GM19467 (cell line): ENCODE measurements at regions not wholly inside any gene's neighbourhood (a gene's known extent, or its start where the extent isn't known, plus 50 kb on each side); places are given as distances from the start of the nearest gene placed in this dataset.
"Not testable (repeated sequence)": the region's sequence is repeated elsewhere in the genome, so short reads cannot be mapped to it uniquely, and the experiment has no call there.

ENCODE experiments used
- ATAC-seq: cut with Tn5 transposase; IDR thresholded peaks from one replicate; pipeline ENCODE4 v1.9.1; 2021; ENCODE audit warnings: mild to moderate bottlenecking, moderate library complexity; ENCODE audit not compliant: unreplicated experiment

DNA sequence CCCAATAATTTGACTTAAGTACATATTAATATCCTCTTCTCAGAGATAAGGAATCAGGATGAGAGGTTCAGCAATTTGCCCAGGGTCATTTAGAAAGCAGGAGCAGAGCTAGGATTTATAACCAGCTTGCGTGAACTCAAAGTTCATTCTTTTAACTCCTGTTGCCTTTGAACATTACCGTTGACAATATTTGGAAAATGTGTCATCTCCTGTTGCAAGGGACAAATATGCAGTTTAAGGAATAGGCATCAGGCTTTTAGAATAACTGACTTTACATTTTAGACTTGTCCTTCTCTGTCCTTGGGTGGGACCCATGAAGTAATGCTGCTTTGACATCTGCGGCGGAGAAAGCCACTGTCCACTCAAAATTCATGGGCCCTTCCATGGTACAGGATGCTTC, 252.2 kb upstream of the RGMA start:
- no peak for ATAC-seq

- ATAC-seq = no peak
These were observed 251.4 kb upstream of the RGMA start for GRCh38 chr15:93340406-93340805.

DNA sequence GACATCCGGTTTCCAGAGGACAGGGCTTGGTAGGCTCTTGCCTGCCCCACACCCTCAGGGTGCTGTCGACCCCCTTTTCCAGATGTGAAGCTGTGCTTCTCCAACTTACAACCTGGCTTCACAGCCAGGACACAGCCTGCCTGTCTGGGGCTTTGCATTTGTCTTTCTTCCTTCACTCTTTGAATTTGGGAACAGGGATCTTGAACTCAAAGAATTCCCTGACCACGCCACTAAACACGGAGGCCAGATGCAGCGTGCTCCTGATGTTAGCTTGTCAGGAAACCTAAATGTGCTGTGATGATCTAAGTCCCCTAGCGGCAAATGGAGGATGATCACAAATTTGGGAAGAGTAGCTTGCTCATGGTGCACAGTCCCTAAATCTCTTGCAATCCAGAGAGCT, 244.8 kb upstream of the RGMA start:
- no peak for ATAC-seq

DNA sequence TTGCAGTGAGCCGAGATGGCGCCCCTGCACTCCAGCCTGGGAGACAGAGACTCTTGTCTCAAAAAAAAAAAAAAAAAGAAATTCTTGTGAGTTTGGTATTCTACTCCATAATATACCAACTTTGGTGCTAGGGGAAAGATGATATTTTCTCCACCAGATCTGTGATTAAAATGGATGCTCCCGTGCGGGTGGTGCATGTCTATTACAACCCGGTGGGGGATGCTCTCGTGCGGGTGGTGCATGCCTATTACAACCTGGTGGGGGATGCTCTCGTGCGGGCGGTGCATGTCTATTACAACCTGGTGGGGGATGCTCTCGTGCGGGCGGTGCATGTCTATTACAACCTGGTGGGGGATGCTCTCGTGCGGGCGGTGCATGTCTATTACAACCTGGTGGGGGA, 244.1 kb upstream of the RGMA start:
- not testable (repeated sequence) for ATAC-seq

GRCh38 chr15:93332168-93332553, 243.2 kb upstream of the RGMA start:
- no peak for ATAC-seq

- ATAC-seq = no peak
These were observed 242.6 kb upstream of the RGMA start for GRCh38 chr15:93331545-93332167.

GRCh38 chr15:93330912-93331544, 242.0 kb upstream of the RGMA start:
- no peak for ATAC-seq

DNA sequence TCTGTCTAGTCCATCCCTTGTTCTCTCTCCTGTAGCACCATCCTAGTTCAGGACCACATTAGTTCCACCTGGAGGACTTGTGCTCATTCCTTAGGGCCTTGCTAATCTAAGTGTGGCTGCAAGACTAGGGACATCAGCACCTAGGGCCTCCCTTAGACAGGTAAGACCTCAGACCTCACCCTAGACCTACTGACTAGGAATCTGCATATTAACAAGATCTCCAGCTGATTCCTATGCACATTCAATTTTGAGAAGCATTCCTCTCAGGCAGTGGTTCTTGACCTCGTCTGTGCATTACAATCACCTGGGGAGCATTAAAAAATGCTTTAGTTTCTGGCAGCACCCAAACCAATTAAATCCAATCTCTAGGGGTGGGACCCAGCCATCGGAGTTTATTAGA, 238.4 kb upstream of the RGMA start:
- ATAC-seq = no peak

- ATAC-seq = no peak
These were observed 235.4 kb upstream of the RGMA start for GRCh38 chr15:93324186-93324975.

- no peak for ATAC-seq
These were observed 232.9 kb upstream of the RGMA start for GRCh38 chr15:93321881-93322282.

GRCh38 chr15:93319121-93319814, 230.3 kb upstream of the RGMA start:
- ATAC-seq = no peak

GRCh38 chr15:93317772-93318171, 228.8 kb upstream of the RGMA start:
- ATAC-seq = no peak

- ATAC-seq = no peak
These were observed 225.2 kb upstream of the RGMA start for GRCh38 chr15:93314245-93314644.

DNA sequence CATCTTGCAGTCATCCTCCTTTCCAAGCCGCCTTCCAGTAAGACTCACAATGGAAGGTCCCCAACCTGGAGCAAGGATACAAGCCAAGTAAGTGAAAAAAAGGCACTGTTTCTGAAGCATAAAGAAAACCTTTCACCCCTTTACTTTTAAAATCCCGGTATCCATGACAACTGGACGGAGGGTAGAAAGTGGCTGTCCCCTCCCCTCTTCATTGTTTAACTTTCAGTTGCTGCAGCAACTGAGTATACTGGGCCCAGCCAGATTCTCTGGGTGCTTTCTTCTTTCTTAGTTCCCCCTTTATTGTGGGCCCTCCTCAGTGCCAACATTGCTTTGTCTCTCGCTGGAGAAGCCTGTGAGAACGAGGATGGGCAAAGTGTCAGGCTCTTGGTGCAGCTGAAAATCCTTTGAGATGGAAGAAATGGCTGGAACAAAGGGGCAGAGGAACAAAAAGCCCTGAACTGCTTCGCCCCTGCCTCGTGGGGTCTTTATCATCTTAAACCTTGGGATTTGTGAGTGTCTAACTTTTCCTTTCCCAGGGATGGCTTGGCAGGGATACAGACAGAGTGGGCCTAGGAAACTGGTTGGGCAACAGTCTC, 224.0 kb upstream of the RGMA start:
- no peak for ATAC-seq

- ATAC-seq = no peak
These were observed 222.6 kb upstream of the RGMA start for GRCh38 chr15:93311620-93312019.

- no peak for ATAC-seq
These were observed 219.1 kb upstream of the RGMA start for GRCh38 chr15:93308026-93308690.

- ATAC-seq = no peak
These were observed 218.5 kb upstream of the RGMA start for GRCh38 chr15:93307513-93307912.

DNA sequence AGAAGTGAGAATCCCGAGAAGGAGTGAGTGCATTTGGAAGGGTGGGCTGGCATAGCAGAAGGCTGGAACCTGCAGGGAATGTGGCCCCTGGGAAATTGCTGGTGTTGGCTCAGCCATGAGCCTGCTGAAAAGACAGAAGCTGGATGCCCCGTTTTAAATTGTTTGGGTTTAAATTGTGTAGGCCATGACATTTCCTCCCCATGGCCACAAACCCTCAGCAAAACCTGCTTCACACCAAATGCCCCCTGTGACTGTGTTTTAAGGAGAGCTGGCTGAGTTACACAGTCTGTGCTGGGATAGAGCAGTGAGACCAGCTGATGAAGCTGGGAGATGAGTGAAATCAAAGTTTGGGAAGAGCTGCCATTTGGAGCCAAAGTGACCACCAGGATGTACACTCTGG, 216.3 kb upstream of the RGMA start:
- no peak for ATAC-seq

DNA sequence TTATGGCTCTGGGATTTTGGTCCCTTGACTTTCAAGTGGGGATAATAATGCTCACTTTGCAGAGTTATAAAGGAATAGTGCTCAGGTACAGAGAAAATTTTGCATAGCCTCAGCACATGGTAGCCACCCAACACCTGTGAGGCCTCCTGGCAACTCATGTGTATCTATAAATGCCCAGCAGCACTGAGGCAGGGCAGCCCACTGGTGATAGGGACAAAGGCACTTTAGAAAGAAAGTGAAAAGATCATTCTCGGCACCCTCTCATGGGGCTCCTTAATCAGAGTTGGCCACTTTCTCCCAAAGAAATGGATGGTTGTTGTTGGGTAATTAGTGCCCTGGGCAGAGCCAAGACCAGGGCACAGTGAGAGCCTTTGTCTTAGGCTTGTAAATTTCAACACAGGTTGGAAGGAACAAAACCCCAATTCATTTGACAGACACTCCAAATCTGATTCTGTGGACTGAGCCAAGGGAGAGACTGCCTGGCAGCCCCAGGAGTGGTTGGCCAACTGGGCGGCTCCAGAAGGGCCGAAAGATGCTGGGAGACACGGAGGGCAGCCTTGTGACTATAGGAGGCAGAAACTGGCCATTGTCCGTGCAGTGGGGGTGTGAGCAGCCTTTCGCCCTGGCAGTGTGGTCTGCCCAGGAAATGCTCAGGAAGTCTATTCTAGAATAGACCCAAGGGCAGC, 213.2 kb upstream of the RGMA start:
- ATAC-seq = no peak

DNA sequence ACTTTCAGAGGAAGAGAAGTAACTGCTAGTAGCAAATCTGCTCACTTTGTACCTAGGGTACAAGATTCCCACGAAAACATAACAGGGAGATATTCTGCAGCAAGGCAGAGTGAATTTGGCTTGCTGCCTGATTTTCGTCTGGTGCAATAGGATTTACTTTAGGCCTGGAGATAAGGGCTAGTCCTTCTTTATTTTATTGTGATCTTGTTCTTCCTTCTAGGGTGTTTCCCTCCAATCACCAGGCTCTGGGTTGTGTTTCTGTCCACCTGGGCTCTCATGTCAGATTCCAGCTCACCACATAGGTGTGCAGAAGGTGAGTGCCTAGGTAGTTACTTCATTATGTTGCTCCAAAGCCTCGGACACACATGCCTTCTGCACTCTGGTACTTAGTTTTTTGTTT, 211.8 kb upstream of the RGMA start:
- ATAC-seq = no peak
